Fibroblast of mammary gland (primary cell): ENCODE measurements at regions not wholly inside any gene's neighbourhood (a gene's known extent, or its start where the extent isn't known, plus 50 kb on each side); places are given as distances from the start of the nearest gene placed in this dataset.

ENCODE experiments used
- DNase-seq: peaks from one replicate; pipeline ENCODE4 v3.0.0-alpha.2; 2010; ENCODE audit warnings: low read depth
- H3K4me3 ChIP-seq: 2 replicates; pipeline ENCODE4 v1.5.1; 2011; ENCODE audit warnings: low read depth, mild to moderate bottlenecking, low read length, moderate library complexity; ENCODE audit not compliant: control insufficient read depth
- CTCF ChIP-seq: conservative IDR thresholded peaks from 2 replicates; pipeline ENCODE4 v1.5.1; 2011; ENCODE audit warnings: low read depth, low read length, inconsistent platforms; ENCODE audit not compliant: control insufficient read depth, insufficient read depth

- no peak for DNase-seq
- TF ChIP-seq CTCF: no peak
- H3K4me3 ChIP-seq: no peak overlapping the region
Observed at GRCh38 chr2:116749994-116750393, 1064.5 kb upstream of the DDX18 start.

GRCh38 chr2:116754381-116755101 is 1060.0 kb upstream of the DDX18 start:
- no peak overlapping the region for H3K4me3 ChIP-seq

GRCh38 chr2:116761864-116762263 is 1052.6 kb upstream of the DDX18 start:
- H3K4me3 ChIP-seq: no peak overlapping the region
- DNase-seq: no peak

More at GRCh38 chr2:116754381-116755101, 1060.0 kb upstream of the DDX18 start:
- DNase-seq: no peak
- no peak for TF ChIP-seq CTCF

GRCh38 chr2:116769514-116769913 is 1045.0 kb upstream of the DDX18 start:
- TF ChIP-seq CTCF: no peak
- no peak for DNase-seq
- H3K4me3 ChIP-seq: no peak overlapping the region

More at GRCh38 chr2:116761864-116762263, 1052.6 kb upstream of the DDX18 start:
- no peak for TF ChIP-seq CTCF

GRCh38 chr2:116776556-116776955 is 1037.9 kb upstream of the DDX18 start:
- H3K4me3 ChIP-seq: no peak overlapping the region
- TF ChIP-seq CTCF: no peak
- no peak for DNase-seq

- no peak overlapping the region for H3K4me3 ChIP-seq
- TF ChIP-seq CTCF: no peak
- no peak for DNase-seq
Observed at GRCh38 chr2:116787848-116788247, 1026.6 kb upstream of the DDX18 start.
